IPS-NIHi7 (cell line): ENCODE measurements at regions not wholly inside any gene's neighbourhood (a gene's known extent, or its start where the extent isn't known, plus 50 kb on each side); places are given as distances from the start of the nearest gene placed in this dataset.
"Not testable (repeated sequence)": the region's sequence is repeated elsewhere in the genome, so short reads cannot be mapped to it uniquely, and the experiment has no call there.

Experiments used
- DNase-seq: peaks from one replicate; pipeline ENCODE4 v3.0.0; 2012; ENCODE audit warnings: mixed read lengths; ENCODE audit errors: extremely low spot score

- DNase-seq, result no peak
Measured at GRCh38 chr1:191662746-191663145, 495.5 kb upstream of the RGS18 start.

DNA sequence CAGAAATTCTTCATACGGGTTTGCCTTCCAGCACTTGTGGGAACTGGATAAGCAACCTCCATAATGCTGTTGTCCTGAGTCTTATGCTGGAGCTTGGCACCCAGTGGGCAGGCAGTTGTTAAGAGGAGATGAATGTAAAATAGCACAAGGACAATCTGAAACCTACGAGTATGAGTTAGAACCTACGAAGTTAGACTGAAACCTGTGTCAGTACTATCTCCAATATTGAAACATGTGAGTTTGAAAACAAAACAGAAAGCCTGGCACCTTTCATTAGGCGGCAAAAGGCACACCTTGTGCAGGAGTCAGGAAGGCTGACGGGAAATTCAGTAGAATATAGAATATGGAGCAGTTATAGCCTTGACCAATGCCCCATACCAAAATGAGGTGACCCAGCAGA, 489.7 kb upstream of the RGS18 start:
- no peak for DNase-seq

DNA sequence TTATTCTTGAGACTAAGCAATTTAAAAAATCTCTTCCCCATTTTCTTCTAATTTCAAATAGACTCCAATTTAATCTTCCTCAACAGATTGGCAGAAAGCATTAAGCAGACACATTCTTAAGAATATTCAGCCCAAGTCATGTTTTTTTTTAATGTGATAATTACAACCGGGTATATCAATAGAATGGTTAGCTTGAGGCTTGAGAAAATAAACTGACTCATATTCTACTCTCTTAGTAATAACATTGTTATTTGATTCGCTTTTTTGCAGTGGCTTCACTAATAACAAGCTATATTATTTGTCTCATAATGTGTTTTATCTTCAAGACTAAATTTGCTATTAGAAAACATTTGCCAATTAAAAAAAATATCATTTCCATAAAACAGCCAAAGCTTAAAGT, 488.6 kb upstream of the RGS18 start:
- no peak for DNase-seq

DNA sequence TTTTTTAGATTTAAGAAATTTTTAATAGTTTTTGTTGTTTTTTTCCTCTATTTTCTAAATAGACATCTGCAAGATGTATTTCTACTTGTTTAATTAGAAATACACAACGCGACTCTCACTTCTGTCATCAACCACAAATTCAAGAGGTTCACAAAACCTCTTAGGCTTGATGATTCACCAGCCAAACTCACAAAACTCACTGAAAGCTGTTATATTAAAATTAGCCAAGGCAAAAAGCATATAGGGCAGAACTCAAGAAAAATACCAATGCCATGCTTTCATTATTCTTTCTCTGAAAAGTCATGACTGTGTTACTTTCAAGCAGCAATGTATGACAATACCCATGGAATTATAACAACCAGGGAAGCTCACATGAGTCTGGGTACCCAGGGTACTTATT, 487.0 kb upstream of the RGS18 start:
- no peak for DNase-seq

- no peak for DNase-seq
Measured at GRCh38 chr1:191674626-191675179, 483.6 kb upstream of the RGS18 start.

GRCh38 chr1:191675856-191676783, 482.1 kb upstream of the RGS18 start:
- no peak for DNase-seq

GRCh38 chr1:191685669-191686068, 472.6 kb upstream of the RGS18 start:
- no peak for DNase-seq

DNA sequence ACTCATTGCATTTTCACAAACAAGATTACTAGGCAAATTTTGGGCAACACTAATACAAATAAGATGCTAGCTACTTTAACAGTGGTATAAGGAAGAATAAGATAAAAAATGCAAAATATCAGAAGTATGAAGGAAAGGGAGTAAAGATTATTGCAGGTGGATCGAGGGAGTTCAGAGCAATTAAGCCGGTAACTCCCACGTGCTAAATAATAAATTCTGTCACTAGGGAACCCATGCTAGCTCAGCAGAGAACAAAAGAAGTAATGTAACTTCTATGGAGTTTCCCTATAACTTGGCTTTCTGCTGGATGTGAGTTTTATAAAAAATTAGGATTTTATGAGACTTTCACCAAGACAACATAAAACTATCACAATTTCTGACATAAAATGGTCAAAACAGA, 470.5 kb upstream of the RGS18 start:
- DNase-seq, result no peak

DNA sequence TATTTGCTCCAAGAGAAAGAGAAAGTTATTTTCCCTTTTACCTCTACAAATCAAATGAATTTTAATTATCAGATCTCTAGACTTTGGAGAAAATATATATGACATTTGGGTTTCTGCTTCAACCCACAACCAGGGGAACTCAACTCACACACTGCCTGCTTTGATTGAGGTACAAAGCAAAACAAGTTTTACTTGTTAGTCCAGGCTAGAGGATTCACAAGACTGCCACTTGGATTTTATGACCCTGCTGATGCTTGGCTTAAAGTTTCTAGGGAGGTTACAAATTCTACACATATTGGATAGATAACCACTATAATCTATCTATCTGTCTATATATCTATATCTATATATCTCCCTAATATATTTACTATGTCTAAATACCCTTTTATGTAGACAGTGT, 467.3 kb upstream of the RGS18 start:
- DNase-seq, result no peak

GRCh38 chr1:191693797-191694196, 464.5 kb upstream of the RGS18 start:
- DNase-seq, result no peak

DNA sequence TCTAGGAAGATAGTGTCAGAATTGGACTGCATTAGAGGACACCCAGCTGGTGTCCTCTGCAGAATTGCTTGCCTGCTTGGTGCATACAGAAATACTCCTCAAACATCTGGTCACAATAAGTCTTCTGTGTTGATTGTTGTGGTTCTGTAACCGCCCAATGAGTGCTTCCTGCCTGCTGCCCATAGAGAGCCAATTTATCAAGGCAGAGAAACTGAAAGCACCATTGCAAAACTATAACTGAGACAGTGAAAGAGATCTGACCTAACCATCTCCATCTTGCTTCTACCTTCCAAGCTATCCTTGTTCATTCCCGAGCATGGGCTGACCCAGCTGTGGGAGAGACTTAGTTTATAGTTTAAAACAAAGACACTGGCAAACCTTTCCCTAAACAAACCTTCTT, 462.4 kb upstream of the RGS18 start:
- DNase-seq, result no peak

GRCh38 chr1:191696354-191696753, 461.9 kb upstream of the RGS18 start:
- DNase-seq, result no peak

DNA sequence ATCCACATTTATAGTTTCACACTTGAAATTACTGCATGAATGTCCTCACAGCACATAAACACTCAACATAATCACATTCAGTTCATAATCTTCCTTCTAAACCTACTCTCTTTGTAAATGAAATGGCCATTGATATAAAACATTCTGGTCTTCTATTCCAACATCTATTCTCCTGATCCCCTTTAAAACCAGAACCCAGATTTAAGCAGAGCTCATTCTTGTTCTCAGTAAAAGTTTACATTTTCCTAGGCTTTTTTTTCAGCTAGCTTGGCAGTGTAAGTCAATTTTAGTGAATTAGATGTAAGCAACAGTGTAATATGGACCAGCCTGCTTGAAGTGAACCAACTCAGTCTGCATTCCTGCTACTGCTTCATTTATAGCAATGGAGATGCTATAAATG, 460.7 kb upstream of the RGS18 start:
- DNase-seq, result no peak

DNA sequence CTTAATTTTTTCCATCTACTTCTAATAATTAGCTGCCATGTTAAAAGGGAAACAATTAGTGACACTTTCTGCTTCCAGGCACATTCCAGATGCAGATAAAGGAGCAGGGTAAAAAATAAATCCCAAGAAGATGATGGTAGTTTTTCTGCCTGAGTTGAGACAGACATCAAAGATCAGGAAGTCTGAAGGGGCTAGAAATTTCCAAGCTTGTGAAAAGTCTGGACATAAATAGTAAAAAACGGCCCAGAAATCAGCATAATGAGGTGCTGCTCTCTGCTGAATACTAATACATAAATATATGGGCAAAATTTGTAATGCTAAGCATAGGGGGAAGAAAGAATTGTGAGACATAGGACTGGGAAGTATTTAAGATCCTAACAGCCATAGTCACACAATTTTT, 460.0 kb upstream of the RGS18 start:
- no peak for DNase-seq

GRCh38 chr1:191699343-191699742, 458.9 kb upstream of the RGS18 start:
- DNase-seq, result no peak

GRCh38 chr1:191700922-191701321, 457.3 kb upstream of the RGS18 start:
- DNase-seq, result no peak

DNA sequence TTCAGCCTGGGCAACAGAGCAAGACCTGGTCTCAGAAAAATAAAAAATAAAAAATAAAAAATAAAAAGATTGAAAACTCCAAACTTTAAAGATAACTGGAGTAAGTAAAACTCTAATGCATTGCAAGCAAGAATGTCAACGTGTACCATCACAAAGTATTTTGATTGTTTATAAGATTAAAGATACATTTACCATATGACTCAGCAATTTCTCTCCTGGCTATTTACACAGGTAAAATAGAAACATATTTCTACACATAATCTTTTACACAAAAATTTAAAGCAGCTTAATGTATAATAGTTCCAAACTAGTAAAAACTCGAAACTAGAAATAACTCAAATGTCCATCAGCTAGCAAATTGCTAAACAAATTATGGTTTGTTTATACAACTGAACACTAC, 456.1 kb upstream of the RGS18 start:
- no peak for DNase-seq

GRCh38 chr1:191707288-191707687, 451.0 kb upstream of the RGS18 start:
- no peak for DNase-seq

GRCh38 chr1:191709215-191709614, 449.0 kb upstream of the RGS18 start:
- DNase-seq, result no peak

DNA sequence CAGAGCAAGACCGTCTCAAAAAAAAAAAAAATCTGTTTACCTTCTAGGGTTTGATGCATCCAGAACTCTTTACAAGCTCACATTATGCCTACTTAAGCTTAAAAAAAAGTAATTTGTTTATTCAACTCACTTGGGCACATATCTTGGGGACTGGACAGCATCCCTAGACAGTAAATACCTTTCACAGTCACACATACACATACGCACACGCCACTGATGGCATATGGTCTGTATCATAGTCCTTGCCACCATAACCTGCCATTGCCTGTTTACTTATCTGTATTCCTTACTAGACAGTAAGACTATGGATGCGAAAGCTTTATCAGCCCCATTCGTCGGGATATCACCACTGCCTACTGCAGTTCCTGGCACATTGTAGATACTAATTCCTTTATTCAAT, 446.3 kb upstream of the RGS18 start:
- no peak for DNase-seq

DNA sequence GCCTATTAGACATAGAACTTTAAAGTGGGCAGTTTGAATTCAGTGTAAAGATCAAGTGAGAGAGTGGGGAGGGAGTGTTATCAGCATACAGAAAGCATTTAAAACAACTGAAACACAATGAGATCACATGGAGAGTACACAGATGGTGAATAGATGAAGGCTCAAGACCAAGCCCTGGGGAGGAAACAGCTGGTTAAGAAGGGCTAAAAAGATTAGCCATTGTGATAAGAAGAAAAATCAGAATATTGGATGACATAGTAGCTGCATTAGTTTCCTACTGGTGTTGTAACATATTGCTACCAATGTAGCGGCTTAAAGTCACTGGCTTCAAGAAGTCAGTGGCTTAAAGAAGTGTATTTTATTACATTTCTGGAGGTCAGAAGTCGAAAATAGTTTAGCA, 443.4 kb upstream of the RGS18 start:
- no peak for DNase-seq

DNA sequence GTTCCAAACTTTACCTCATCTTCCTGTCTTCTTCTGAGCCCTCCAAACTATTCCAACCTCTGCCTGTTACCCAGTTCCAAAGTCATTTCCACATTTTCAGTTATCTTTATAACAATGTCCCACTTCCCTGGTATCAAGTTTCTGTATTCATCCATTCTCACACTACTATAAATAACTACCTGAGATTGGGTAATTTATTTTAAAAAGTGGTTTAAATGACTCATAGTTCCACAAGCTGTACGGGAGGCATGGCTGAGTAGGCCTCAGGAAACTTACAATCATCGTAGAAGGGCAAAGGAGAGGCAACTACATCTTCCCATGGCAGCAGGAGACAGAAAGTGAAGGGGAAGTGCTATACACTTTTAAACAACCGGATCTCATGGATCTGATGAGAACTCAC, 428.5 kb upstream of the RGS18 start:
- no peak for DNase-seq

DNA sequence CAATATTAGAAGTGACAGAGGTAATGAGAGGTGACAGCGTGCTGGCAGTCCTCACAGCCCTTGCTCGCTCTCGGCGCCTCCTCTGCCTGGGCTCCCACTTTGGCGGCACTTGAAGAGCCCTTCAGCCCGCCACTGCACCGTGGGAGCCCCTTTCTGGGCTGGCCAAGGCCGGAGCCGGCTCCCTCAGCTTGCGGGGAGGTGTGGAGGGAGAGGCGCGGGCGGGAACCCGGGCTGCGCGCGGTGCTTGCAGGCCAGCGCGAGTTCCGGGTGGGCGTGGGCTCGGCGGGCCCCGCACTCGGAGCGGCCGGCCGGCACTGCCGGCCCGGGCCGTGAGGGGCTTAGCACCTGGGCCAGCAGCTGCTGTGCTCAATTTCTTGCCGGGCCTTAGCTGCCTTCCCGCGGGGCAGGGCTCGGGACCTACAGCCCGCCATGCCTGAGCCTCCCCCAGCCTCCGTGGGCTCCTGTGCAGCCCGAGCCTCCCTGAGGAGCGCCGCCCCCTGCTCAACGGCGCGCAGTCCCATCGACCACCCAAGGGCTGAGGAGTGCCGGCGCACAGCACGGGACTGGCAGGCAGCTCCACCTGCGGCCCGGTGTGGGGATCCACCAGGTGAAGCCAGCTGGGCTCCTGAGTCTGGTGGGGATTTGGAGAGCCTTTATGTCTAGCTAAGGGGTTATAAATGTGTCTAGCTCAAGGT, 426.5 kb upstream of the RGS18 start:
- not testable (repeated sequence) for DNase-seq
